Gastrocnemius medialis (tissue), 4 donors: ENCODE measurements at regions not wholly inside any gene's neighbourhood (a gene's known extent, or its start where the extent isn't known, plus 50 kb on each side); places are given as distances from the start of the nearest gene placed in this dataset.

Experiments used
- ATAC-seq, 2 donors: fragments of 150-250 bp; one replicate each; pipeline ENCODE4 v1.9.1; 2016
- DNase-seq, 2 donors: peaks; one replicate each; pipeline ENCODE4 v3.0.0-alpha.2; 2019
- H3K27ac ChIP-seq, 4 donors: fragments of 200-600 bp; sonication (generic); 1 replicate in 1 of 4; 2 replicates in 3 of 4; pipeline ENCODE4 v1.5.1; 2016 to 2018; ENCODE audit warnings: mild to moderate bottlenecking in 2 of 4, moderate library complexity in 1 of 4
- H3K27me3 ChIP-seq, 3 donors: fragments of 200-600 bp; sonication (generic) in 2 of 3; 1 replicate in 1 of 3; 2 replicates in 2 of 3; pipeline versions ENCODE4 v1.5.1 to v1.6.0; 2016 to 2019; ENCODE audit warnings: mild to moderate bottlenecking in 1 of 3, moderate library complexity in 1 of 3
- H3K36me3 ChIP-seq, 2 donors: fragments of 200-600 bp; sonication (generic) in 1 of 2; one replicate each; pipeline ENCODE4 v1.5.1; 2017 to 2018
- H3K4me1 ChIP-seq, 2 donors: fragments of 200-600 bp; sonication (generic) in 1 of 2; one replicate each; pipeline ENCODE4 v1.5.1; 2016 to 2017; ENCODE audit warnings: mild to moderate bottlenecking in 2 of 2
- H3K4me3 ChIP-seq, 4 donors: fragments of 200-600 bp; sonication (generic) in 3 of 4; 1 replicate in 1 of 4; 2 replicates in 3 of 4; pipeline ENCODE4 v1.5.1; 2016 to 2019; ENCODE audit warnings: mild to moderate bottlenecking in 2 of 4
- H3K9me3 ChIP-seq, 3 donors: fragments of 200-600 bp; sonication (generic) in 2 of 3; 1 replicate in 1 of 3; 2 replicates in 2 of 3; pipeline ENCODE4 v1.5.1; 2016 to 2019
- CTCF ChIP-seq, 5 experiments: fragments of 450-650 bp in 3 of 5; fragments of 200-600 bp in 2 of 5; sonication (generic) in 2 of 5; IDR thresholded peaks in 4 of 5; conservative IDR thresholded peaks in 1 of 5; 1 replicate in 4 of 5; 2 replicates in 1 of 5; pipeline ENCODE4 v1.5.1; 2016 to 2019; ENCODE audit warnings: antibody characterized with exemption in 5 of 5, mild to moderate bottlenecking in 3 of 5, moderate library complexity in 3 of 5
- POLR2A ChIP-seq, 2 donors: fragments of 450-650 bp; IDR thresholded peaks; one replicate each; pipeline ENCODE4 v1.6.1; 2017; ENCODE audit warnings: antibody characterized with exemption in 2 of 2, mild to moderate bottlenecking in 2 of 2, moderate library complexity in 2 of 2
- in situ Hi-C, 4 donors: fragments of 200-750 bp; cut with MboI; loops; one replicate each; pipeline versions ENCODE4 v1.15.0 to v1.8.0; 2017; ENCODE audit warnings: low sequenced_read_pairs in 4 of 4
- intact Hi-C: fragments of 100-400 bp; cut with DNase I; formaldehyde crosslinking; loops from one replicate; pipeline ENCODE4 v1.15.1; 2023; ENCODE audit warnings: low total_unique reads

- Histone ChIP-seq H3K4me1 (no peaks in the 10 kb centered on the region), H3K27ac (no peak overlapping the region), H3K9me3 (no peaks in the 10 kb centered on the region), H3K4me3 (no peak overlapping the region), H3K36me3 (no peaks in the 10 kb centered on the region), H3K27me3 (no peaks in the 10 kb centered on the region)
- TF ChIP-seq CTCF (IDR thresholded peaks at IDR 0.05 in 4 of 5, conservative IDR thresholded peaks at IDR 0.05 in 1 of 5) (peak in 3 of 5 experiments; percentile 26 to 52 (median 28)), POLR2A (IDR thresholded peaks at IDR 0.05) (no peak)
- intact Hi-C loops, result loop anchor here (10.0 kb wide), 2 partner anchors 323 to 423 kb away; partner anchors contain the start of gene SNRPD1
- ATAC-seq, result no peak
- peak in 1 of 2 donors; percentile 25 for DNase-seq
- in situ Hi-C loops, result loop anchor here (5.0 to 25.0 kb wide), 4 partner anchors 243 to 771 kb away; no protein-coding TSS in a partner anchor
Measured at GRCh38 chr18:21191596-21192307, 50.3 kb upstream of the GREB1L start.
